ENCODE measurements at regions not wholly inside any gene's neighbourhood (a gene's known extent, or its start where the extent isn't known, plus 50 kb on each side); places are given as distances from the start of the nearest gene placed in this dataset.

- TF ChIP-seq CTCF (IDR thresholded peaks at IDR 0.05): no peak
- Mint-ChIP-seq H3K9me3 (ENCODE audit: low read depth) (peaks cover 26% of the 10 kb centered on the region), H3K4me1 (ENCODE audit: low read depth) (no peaks in the 10 kb centered on the region), H3K4me3 (ENCODE audit: unreplicated experiment) (no peak overlapping the region), H3K27ac (ENCODE audit: unreplicated experiment) (no peak overlapping the region), H3K27me3 (ENCODE audit: low read depth) (no peaks in the 10 kb centered on the region), H3K36me3 (ENCODE audit: low read depth) (no peaks in the 10 kb centered on the region)
- no peak for DNase-seq (ENCODE audit: low spot score)
Measured at GRCh38 chr2:2809771-2810170, 478.7 kb upstream of the MYT1L start.

DNA sequence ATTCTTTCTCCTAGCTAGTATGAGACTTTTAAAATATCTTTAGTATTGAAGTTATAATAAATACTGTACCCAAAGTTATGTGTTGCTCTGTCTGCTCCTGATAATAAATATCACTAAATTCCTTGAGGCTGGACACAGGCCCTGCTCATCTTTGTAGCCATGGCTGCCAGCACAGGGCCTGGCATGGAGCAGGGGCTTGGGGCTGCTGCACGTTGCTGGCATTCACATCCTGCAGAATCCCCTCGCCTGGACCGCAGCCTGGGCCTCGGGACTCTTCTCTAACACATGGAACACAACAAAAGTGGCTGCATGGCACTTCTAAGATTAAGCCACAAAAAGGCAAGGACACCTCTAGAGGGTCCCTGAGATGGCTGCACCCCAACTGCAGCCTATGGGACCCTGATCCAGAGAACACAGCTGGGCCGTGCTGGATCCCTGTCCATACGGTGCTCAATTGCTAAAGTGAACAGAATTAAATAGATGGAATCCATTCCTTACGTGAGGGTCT, 477.5 kb upstream of the MYT1L start:
- Mint-ChIP-seq H3K36me3 (ENCODE audit: low read depth) (no peaks in the 10 kb centered on the region), H3K9me3 (ENCODE audit: low read depth) (peaks cover 24% of the 10 kb centered on the region), H3K4me3 (ENCODE audit: unreplicated experiment) (no peak overlapping the region), H3K27me3 (ENCODE audit: low read depth) (no peaks in the 10 kb centered on the region), H3K27ac (ENCODE audit: unreplicated experiment) (no peak overlapping the region), H3K4me1 (ENCODE audit: low read depth) (no peaks in the 10 kb centered on the region)
- no peak for DNase-seq (ENCODE audit: low spot score)
- TF ChIP-seq CTCF (IDR thresholded peaks at IDR 0.05): no peak

DNA sequence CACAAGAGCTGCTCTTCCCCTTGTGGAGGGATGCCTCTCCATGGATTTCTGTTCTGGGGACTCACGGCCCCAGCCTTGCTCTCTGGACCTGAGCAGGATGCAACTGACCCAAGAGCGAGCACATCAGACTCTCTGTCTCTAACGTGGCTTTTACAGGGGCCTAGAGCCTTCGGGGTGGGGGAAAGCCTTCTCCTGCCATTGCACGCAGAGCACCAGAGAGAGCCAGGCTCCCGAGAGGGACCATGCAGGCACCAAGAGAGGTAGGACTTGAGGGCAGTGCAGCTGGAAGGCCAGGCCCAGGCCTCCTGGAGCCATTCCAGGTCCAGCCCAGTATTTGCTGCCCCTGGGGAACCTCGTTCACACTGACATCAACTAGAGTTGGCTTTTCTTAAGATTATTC, 475.6 kb upstream of the MYT1L start:
- H3K27me3 Mint-ChIP-seq (ENCODE audit: low read depth): no peaks in the 10 kb centered on the region
- no peak overlapping the region for H3K4me3 Mint-ChIP-seq (ENCODE audit: unreplicated experiment)
- no peak for DNase-seq (ENCODE audit: low spot score)
- TF ChIP-seq CTCF (IDR thresholded peaks at IDR 0.05): no peak
- no peaks in the 10 kb centered on the region for H3K4me1 Mint-ChIP-seq (ENCODE audit: low read depth)
- H3K9me3 Mint-ChIP-seq (ENCODE audit: low read depth): peaks cover 31% of the 10 kb centered on the region
- H3K27ac Mint-ChIP-seq (ENCODE audit: unreplicated experiment): no peak overlapping the region
- H3K36me3 Mint-ChIP-seq (ENCODE audit: low read depth): no peaks in the 10 kb centered on the region

DNA sequence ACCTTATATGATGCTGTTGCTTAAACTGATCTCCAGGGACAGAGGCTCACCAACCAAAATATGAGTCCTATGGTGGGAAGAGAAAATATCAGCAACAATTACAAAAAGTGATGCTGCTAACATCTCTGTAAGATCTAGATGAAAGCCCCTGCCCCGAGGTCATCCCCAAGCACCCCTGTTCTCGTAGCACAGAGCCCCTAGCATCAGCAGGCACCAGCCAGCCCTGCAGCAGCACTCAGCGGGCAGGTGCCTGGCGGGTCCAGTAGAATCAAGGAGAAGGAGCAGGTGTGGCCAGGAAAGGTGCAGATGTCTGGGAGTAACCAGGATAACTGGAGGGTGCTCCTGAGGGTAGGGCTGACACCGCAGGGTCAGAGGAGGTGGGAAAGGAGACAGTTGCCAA, 474.2 kb upstream of the MYT1L start:
- Mint-ChIP-seq H3K4me1 (ENCODE audit: low read depth) (no peaks in the 10 kb centered on the region), H3K27ac (ENCODE audit: unreplicated experiment) (no peak overlapping the region), H3K9me3 (ENCODE audit: low read depth) (peaks cover 33% of the 10 kb centered on the region), H3K27me3 (ENCODE audit: low read depth) (no peaks in the 10 kb centered on the region), H3K4me3 (ENCODE audit: unreplicated experiment) (no peak overlapping the region), H3K36me3 (ENCODE audit: low read depth) (no peaks in the 10 kb centered on the region)
- DNase-seq (ENCODE audit: low spot score): no peak
- TF ChIP-seq CTCF (IDR thresholded peaks at IDR 0.05): no peak

DNA sequence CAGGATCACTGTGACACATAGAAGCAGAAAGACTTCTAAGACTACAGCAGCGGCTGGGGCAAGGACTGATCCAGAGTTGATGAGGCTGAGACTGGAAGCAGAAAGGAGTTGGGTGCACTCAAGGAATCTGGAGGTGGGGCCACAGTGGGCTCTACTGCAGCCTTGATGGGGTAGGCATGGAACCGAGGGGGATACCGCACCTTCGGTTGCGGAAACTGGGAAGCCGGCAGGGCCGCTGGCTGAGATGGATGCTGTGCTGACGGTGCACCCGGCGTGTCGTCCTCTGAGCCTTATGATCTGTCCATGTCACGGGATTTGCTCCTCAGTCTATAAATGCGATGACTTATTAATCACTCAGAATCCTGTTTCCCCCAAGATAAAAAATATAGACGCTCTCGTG, 473.5 kb upstream of the MYT1L start:
- Mint-ChIP-seq H3K9me3 (ENCODE audit: low read depth) (peaks cover 29% of the 10 kb centered on the region), H3K36me3 (ENCODE audit: low read depth) (no peaks in the 10 kb centered on the region), H3K4me3 (ENCODE audit: unreplicated experiment) (no peak overlapping the region), H3K27ac (ENCODE audit: unreplicated experiment) (no peak overlapping the region), H3K4me1 (ENCODE audit: low read depth) (no peaks in the 10 kb centered on the region), H3K27me3 (ENCODE audit: low read depth) (no peaks in the 10 kb centered on the region)
- TF ChIP-seq CTCF (IDR thresholded peaks at IDR 0.05): no peak
- DNase-seq (ENCODE audit: low spot score): no peak

Measured in chondrocyte (in vitro differentiated cells).